ENCODE measurements at regions not wholly inside any gene's neighbourhood (a gene's known extent, or its start where the extent isn't known, plus 50 kb on each side); places are given as distances from the start of the nearest gene placed in this dataset.
"Not testable (repeated sequence)": the region's sequence is repeated elsewhere in the genome, so short reads cannot be mapped to it uniquely, and the experiment has no call there.

GRCh38 chr13:71355010-71355409 lies 512.0 kb downstream of the DACH1 start:
- Histone ChIP-seq H3K9me3 (ENCODE audit: low read length) (peaks cover 23% of the 10 kb centered on the region; the same call in 1 of the 2 replicates), H3K36me3 (ENCODE audit: insufficient read depth, low read length) (no peaks in the 10 kb centered on the region), H2AFZ (ENCODE audit: low read length) (no peak overlapping the region), H3K4me3 (ENCODE audit: low read length) (no peak overlapping the region), H3K27ac (ENCODE audit: low read length) (no peak overlapping the region), H3K4me1 (ENCODE audit: low read length) (no peaks in the 10 kb centered on the region), H4K20me1 (ENCODE audit: insufficient read depth, low read depth, low read length) (no peaks in the 10 kb centered on the region), H3K79me2 (ENCODE audit: low read length) (no peaks in the 10 kb centered on the region), H3K9me2 (replicated peaks; ENCODE audit: insufficient read depth, low read length) (no peaks in the 10 kb centered on the region), H3K27me3 (ENCODE audit: low read length) (no peaks in the 10 kb centered on the region), H3K4me2 (ENCODE audit: low read depth, low read length, poor library complexity, severe bottlenecking) (no peak overlapping the region), H3K9ac (ENCODE audit: low read length) (no peak overlapping the region)
- no peak for DNase-seq

GRCh38 chr13:71350886-71351285 lies 516.1 kb downstream of the DACH1 start:
- DNase-seq = no peak
- no peaks in the 10 kb centered on the region for H3K27me3 ChIP-seq (ENCODE audit: low read length)
- H3K9me3 ChIP-seq (ENCODE audit: low read length) = peaks cover 28% of the 10 kb centered on the region
- no peak overlapping the region for H3K4me3 ChIP-seq (ENCODE audit: low read length)
- H3K4me2 ChIP-seq (ENCODE audit: low read depth, low read length, poor library complexity, severe bottlenecking) = no peak overlapping the region
- H2AFZ ChIP-seq (ENCODE audit: low read length) = no peak overlapping the region
- H3K36me3 ChIP-seq (ENCODE audit: insufficient read depth, low read length) = no peaks in the 10 kb centered on the region
- no peaks in the 10 kb centered on the region for H4K20me1 ChIP-seq (ENCODE audit: insufficient read depth, low read depth, low read length)
- H3K79me2 ChIP-seq (ENCODE audit: low read length) = no peaks in the 10 kb centered on the region
- H3K9me2 ChIP-seq (replicated peaks; ENCODE audit: insufficient read depth, low read length) = no peaks in the 10 kb centered on the region
- no peak overlapping the region for H3K9ac ChIP-seq (ENCODE audit: low read length)
- H3K4me1 ChIP-seq (ENCODE audit: low read length) = no peaks in the 10 kb centered on the region
- no peak overlapping the region for H3K27ac ChIP-seq (ENCODE audit: low read length)

- H3K9ac ChIP-seq (ENCODE audit: low read length); H4K20me1 ChIP-seq (ENCODE audit: insufficient read depth, low read depth, low read length); H2AFZ ChIP-seq (ENCODE audit: low read length); DNase-seq; H3K79me2 ChIP-seq (ENCODE audit: low read length); H3K36me3 ChIP-seq (ENCODE audit: insufficient read depth, low read length); H3K4me2 ChIP-seq (ENCODE audit: low read depth, low read length, poor library complexity, severe bottlenecking); H3K4me3 ChIP-seq (ENCODE audit: low read length); H3K27me3 ChIP-seq (ENCODE audit: low read length); H3K27ac ChIP-seq (ENCODE audit: low read length); H3K4me1 ChIP-seq (ENCODE audit: low read length); H3K9me2 ChIP-seq (replicated peaks; ENCODE audit: insufficient read depth, low read length): not testable (repeated sequence)
- peaks cover 16% of the 10 kb centered on the region for H3K9me3 ChIP-seq (ENCODE audit: low read length)
Measured at GRCh38 chr13:71345856-71346255, 521.1 kb downstream of the DACH1 start.

GRCh38 chr13:71339736-71340135 lies 527.3 kb downstream of the DACH1 start:
- Histone ChIP-seq H3K9me2 (replicated peaks; ENCODE audit: insufficient read depth, low read length) (no peaks in the 10 kb centered on the region), H3K4me2 (ENCODE audit: low read depth, low read length, poor library complexity, severe bottlenecking) (no peak overlapping the region)

GRCh38 chr13:71339005-71339404 lies 528.0 kb downstream of the DACH1 start:
- Histone ChIP-seq H3K27ac (ENCODE audit: low read length) (no peak overlapping the region), H3K36me3 (ENCODE audit: insufficient read depth, low read length) (no peaks in the 10 kb centered on the region), H3K4me2 (ENCODE audit: low read depth, low read length, poor library complexity, severe bottlenecking) (no peak overlapping the region), H4K20me1 (ENCODE audit: insufficient read depth, low read depth, low read length) (no peaks in the 10 kb centered on the region), H3K9ac (ENCODE audit: low read length) (no peak overlapping the region), H3K4me1 (ENCODE audit: low read length) (no peaks in the 10 kb centered on the region), H3K79me2 (ENCODE audit: low read length) (no peaks in the 10 kb centered on the region), H3K4me3 (ENCODE audit: low read length) (no peak overlapping the region), H2AFZ (ENCODE audit: low read length) (no peak overlapping the region), H3K9me2 (replicated peaks; ENCODE audit: insufficient read depth, low read length) (no peaks in the 10 kb centered on the region), H3K27me3 (ENCODE audit: low read length) (no peaks in the 10 kb centered on the region), H3K9me3 (ENCODE audit: low read length) (peaks cover 9% of the 10 kb centered on the region)
- no peak for DNase-seq

More at GRCh38 chr13:71339736-71340135, 527.3 kb downstream of the DACH1 start:
- DNase-seq = no peak
- Histone ChIP-seq H3K9ac (ENCODE audit: low read length) (no peak overlapping the region), H3K27me3 (ENCODE audit: low read length) (no peaks in the 10 kb centered on the region), H3K79me2 (ENCODE audit: low read length) (no peaks in the 10 kb centered on the region), H3K27ac (ENCODE audit: low read length) (no peak overlapping the region), H2AFZ (ENCODE audit: low read length) (no peak overlapping the region), H4K20me1 (ENCODE audit: insufficient read depth, low read depth, low read length) (no peaks in the 10 kb centered on the region), H3K4me3 (ENCODE audit: low read length) (no peak overlapping the region), H3K9me3 (ENCODE audit: low read length) (peaks cover 9% of the 10 kb centered on the region), H3K4me1 (ENCODE audit: low read length) (no peaks in the 10 kb centered on the region), H3K36me3 (ENCODE audit: insufficient read depth, low read length) (no peaks in the 10 kb centered on the region)

GRCh38 chr13:71338070-71338469 lies 528.9 kb downstream of the DACH1 start:
- peaks cover 9% of the 10 kb centered on the region for H3K9me3 ChIP-seq (ENCODE audit: low read length)
- H3K36me3 ChIP-seq (ENCODE audit: insufficient read depth, low read length) = no peaks in the 10 kb centered on the region
- no peak for DNase-seq
- no peak overlapping the region for H2AFZ ChIP-seq (ENCODE audit: low read length)
- H3K4me1 ChIP-seq (ENCODE audit: low read length) = no peaks in the 10 kb centered on the region
- no peak overlapping the region for H3K4me2 ChIP-seq (ENCODE audit: low read depth, low read length, poor library complexity, severe bottlenecking)
- H3K27me3 ChIP-seq (ENCODE audit: low read length) = no peaks in the 10 kb centered on the region
- H3K27ac ChIP-seq (ENCODE audit: low read length) = no peak overlapping the region
- H4K20me1 ChIP-seq (ENCODE audit: insufficient read depth, low read depth, low read length) = no peaks in the 10 kb centered on the region
- no peak overlapping the region for H3K9ac ChIP-seq (ENCODE audit: low read length)
- no peaks in the 10 kb centered on the region for H3K79me2 ChIP-seq (ENCODE audit: low read length)
- no peaks in the 10 kb centered on the region for H3K9me2 ChIP-seq (replicated peaks; ENCODE audit: insufficient read depth, low read length)
- H3K4me3 ChIP-seq (ENCODE audit: low read length) = no peak overlapping the region

GRCh38 chr13:71327266-71327665 lies 539.7 kb downstream of the DACH1 start:
- Histone ChIP-seq H3K4me3 (ENCODE audit: low read length) (no peak overlapping the region), H3K4me2 (ENCODE audit: low read depth, low read length, poor library complexity, severe bottlenecking) (no peak overlapping the region), H3K27me3 (ENCODE audit: low read length) (no peaks in the 10 kb centered on the region), H3K9ac (ENCODE audit: low read length) (no peak overlapping the region), H3K9me2 (replicated peaks; ENCODE audit: insufficient read depth, low read length) (no peaks in the 10 kb centered on the region), H2AFZ (ENCODE audit: low read length) (no peak overlapping the region), H3K4me1 (ENCODE audit: low read length) (no peaks in the 10 kb centered on the region), H3K36me3 (ENCODE audit: insufficient read depth, low read length) (no peaks in the 10 kb centered on the region), H3K79me2 (ENCODE audit: low read length) (no peaks in the 10 kb centered on the region), H3K9me3 (ENCODE audit: low read length) (peaks cover 16% of the 10 kb centered on the region), H4K20me1 (ENCODE audit: insufficient read depth, low read depth, low read length) (no peaks in the 10 kb centered on the region), H3K27ac (ENCODE audit: low read length) (no peak overlapping the region)
- DNase-seq = no peak

- Histone ChIP-seq H3K36me3 (ENCODE audit: insufficient read depth, low read length) (no peaks in the 10 kb centered on the region), H3K4me3 (ENCODE audit: low read length) (no peak overlapping the region)
Measured at GRCh38 chr13:71325556-71325955, 541.4 kb downstream of the DACH1 start.

GRCh38 chr13:71323266-71323665 lies 543.7 kb downstream of the DACH1 start:
- no peak overlapping the region for H3K4me3 ChIP-seq (ENCODE audit: low read length)
- H3K4me2 ChIP-seq (ENCODE audit: low read depth, low read length, poor library complexity, severe bottlenecking) = no peak overlapping the region
- H4K20me1 ChIP-seq (ENCODE audit: insufficient read depth, low read depth, low read length) = no peaks in the 10 kb centered on the region
- no peaks in the 10 kb centered on the region for H3K9me2 ChIP-seq (replicated peaks; ENCODE audit: insufficient read depth, low read length)
- no peak overlapping the region for H3K27ac ChIP-seq (ENCODE audit: low read length)
- H3K79me2 ChIP-seq (ENCODE audit: low read length) = no peaks in the 10 kb centered on the region
- no peak overlapping the region for H3K9ac ChIP-seq (ENCODE audit: low read length)
- H2AFZ ChIP-seq (ENCODE audit: low read length) = no peak overlapping the region
- no peaks in the 10 kb centered on the region for H3K36me3 ChIP-seq (ENCODE audit: insufficient read depth, low read length)
- H3K9me3 ChIP-seq (ENCODE audit: low read length) = peaks cover 15% of the 10 kb centered on the region
- no peak for DNase-seq
- no peaks in the 10 kb centered on the region for H3K27me3 ChIP-seq (ENCODE audit: low read length)
- no peaks in the 10 kb centered on the region for H3K4me1 ChIP-seq (ENCODE audit: low read length)

More at GRCh38 chr13:71325556-71325955, 541.4 kb downstream of the DACH1 start:
- Histone ChIP-seq H3K4me1 (ENCODE audit: low read length) (no peaks in the 10 kb centered on the region), H4K20me1 (ENCODE audit: insufficient read depth, low read depth, low read length) (no peaks in the 10 kb centered on the region), H3K79me2 (ENCODE audit: low read length) (no peaks in the 10 kb centered on the region), H3K9me2 (replicated peaks; ENCODE audit: insufficient read depth, low read length) (no peaks in the 10 kb centered on the region), H3K9ac (ENCODE audit: low read length) (no peak overlapping the region), H3K9me3 (ENCODE audit: low read length) (peaks cover 16% of the 10 kb centered on the region), H3K4me2 (ENCODE audit: low read depth, low read length, poor library complexity, severe bottlenecking) (no peak overlapping the region), H3K27me3 (ENCODE audit: low read length) (no peaks in the 10 kb centered on the region), H2AFZ (ENCODE audit: low read length) (no peak overlapping the region), H3K27ac (ENCODE audit: low read length) (no peak overlapping the region)
- no peak for DNase-seq

All from Karpas-422 (cell line).